H1 (cell line): ENCODE measurements at regions not wholly inside any gene's neighbourhood (a gene's known extent, or its start where the extent isn't known, plus 50 kb on each side); places are given as distances from the start of the nearest gene placed in this dataset.

ENCODE experiments used
- CTCF ChIA-PET: fragments of 300-600 bp; sonication (Branson Sonifier 250); formaldehyde crosslinking; loops from one replicate; lab custom pipeline; 2021; ENCODE audit not compliant: partially characterized antibody; lab: Charles Lee
- POLR2A ChIA-PET: fragments of 300-600 bp; sonication (Branson Sonifier 250); formaldehyde crosslinking; loops from one replicate; lab custom pipeline; 2021; ENCODE audit warnings: inconsistent platforms; ENCODE audit not compliant: partially characterized antibody; lab: Charles Lee
- DNase-seq, 2 experiments: peaks; one replicate each; pipeline versions ENCODE4 v3.0.0 to v3.0.0-alpha.2; 2010 to 2022; ENCODE audit warnings: low spot score in 2 of 2, low read depth in 1 of 2, mixed read lengths in 1 of 2
- FAIRE-seq: peaks from 2 replicates; lab custom pipeline; 2011; peaks lifted over from hg19 to GRCh38; lab: Jason Lieb, UNC
- H2AFZ ChIP-seq: 2 replicates; pipeline ENCODE4 v1.8.1; 2012; ENCODE audit warnings: low read length, inconsistent platforms
- H2AK5ac ChIP-seq: 2 replicates; pipeline ENCODE4 v1.6.1; 2013; ENCODE audit warnings: low read depth, low read length
- H2BK120ac ChIP-seq: replicated peaks from 2 replicates; pipeline ENCODE3; 2013; ENCODE audit warnings: low read depth, low read length, inconsistent platforms
- H2BK12ac ChIP-seq: 2 replicates; pipeline ENCODE4 v1.6.1; 2013; ENCODE audit warnings: low read depth, low read length
- H2BK15ac ChIP-seq: 2 replicates; pipeline ENCODE4 v1.6.1; 2013; ENCODE audit warnings: low read length
- H2BK20ac ChIP-seq: 2 replicates; pipeline ENCODE4 v1.6.1; 2013; ENCODE audit warnings: low read length
- H2BK5ac ChIP-seq: 2 replicates; pipeline ENCODE4 v1.6.1; 2013; ENCODE audit warnings: low read depth, low read length
- H3K14ac ChIP-seq: 2 replicates; pipeline ENCODE4 v1.6.1; 2013; ENCODE audit warnings: inconsistent platforms; ENCODE audit not compliant: insufficient read length
- H3K18ac ChIP-seq: 2 replicates; pipeline ENCODE4 v1.6.1; 2013; ENCODE audit warnings: low read length; ENCODE audit errors: extremely low read depth
- H3K23ac ChIP-seq: 2 replicates; pipeline ENCODE4 v1.6.1; 2013; ENCODE audit warnings: inconsistent platforms; ENCODE audit not compliant: insufficient read length
- H3K23me2 ChIP-seq: 2 replicates; pipeline ENCODE4 v1.6.1; 2013; ENCODE audit warnings: low read depth, low read length
- H3K27ac ChIP-seq: 2 replicates; pipeline ENCODE4 v1.6.1; 2011; ENCODE audit warnings: low read depth, low read length, inconsistent platforms
- H3K27me3 ChIP-seq, 4 experiments: replicated peaks in 1 of 4; 1 replicate in 1 of 4; 2 replicates in 3 of 4; pipeline versions ENCODE4 v1.6.1 to v1.8.1; 2011 to 2013; ENCODE audit warnings: low read length in 3 of 4, mild to moderate bottlenecking in 3 of 4, inconsistent platforms in 2 of 4, mixed read lengths in 2 of 4, moderate library complexity in 1 of 4; ENCODE audit not compliant: control insufficient read depth in 3 of 4, insufficient read depth in 3 of 4; ENCODE audit errors: extremely low read depth in 1 of 4
- H3K36me3 ChIP-seq, 4 experiments: 2 replicates each; pipeline versions ENCODE4 v1.6.1 to v1.8.1; 2011 to 2013; ENCODE audit warnings: mild to moderate bottlenecking in 4 of 4, low read length in 3 of 4, moderate library complexity in 2 of 4, control low read depth in 1 of 4, inconsistent platforms in 1 of 4; ENCODE audit not compliant: insufficient read depth in 4 of 4, control insufficient read depth in 2 of 4
- H3K4ac ChIP-seq: replicated peaks from 2 replicates; pipeline ENCODE3; 2013; ENCODE audit warnings: low read length, low read depth, mixed read lengths, inconsistent platforms; ENCODE audit not compliant: insufficient read length
- H3K4me1 ChIP-seq, 4 experiments: replicated peaks in 1 of 4; 1 replicate in 1 of 4; 2 replicates in 3 of 4; pipeline versions ENCODE4 v1.6.1 to v1.8.1; 2011 to 2013; ENCODE audit warnings: low read length in 3 of 4, inconsistent platforms in 2 of 4, mixed read lengths in 1 of 4; ENCODE audit not compliant: insufficient read depth in 4 of 4, control insufficient read depth in 3 of 4
- H3K4me2 ChIP-seq, 2 experiments: 2 replicates each; pipeline versions ENCODE4 v1.6.1 to v1.8.1; 2011 to 2013; ENCODE audit warnings: low read depth in 2 of 2, low read length in 2 of 2, control low read depth in 1 of 2, inconsistent platforms in 1 of 2, mild to moderate bottlenecking in 1 of 2; ENCODE audit not compliant: insufficient read depth in 1 of 2
- H3K4me3 ChIP-seq, 4 experiments: fragments of 200-600, 300-600 bp in 1 of 4; sonication (generic), shearing (Covaris generic), sonication (Bioruptor Twin) in 1 of 4; 2 replicates each; pipeline versions ENCODE4 v1.5.1 to v1.8.1; 2011 to 2016; ENCODE audit warnings: low read length in 4 of 4, low read depth in 3 of 4, control low read depth in 2 of 4, inconsistent platforms in 2 of 4, mild to moderate bottlenecking in 2 of 4, mixed read lengths in 1 of 4, moderate library complexity in 1 of 4; ENCODE audit not compliant: insufficient read depth in 2 of 4; ENCODE audit errors: extremely low read depth in 1 of 4
- H3K56ac ChIP-seq: replicated peaks from 2 replicates; pipeline ENCODE3; 2013; ENCODE audit warnings: low read depth, mild to moderate bottlenecking, mixed read lengths, low read length, inconsistent platforms; ENCODE audit not compliant: insufficient read length
- H3K79me1 ChIP-seq: 2 replicates; pipeline ENCODE4 v1.6.1; 2013; ENCODE audit warnings: low read depth, low read length, control low read depth
- H3K79me2 ChIP-seq, 2 experiments: 2 replicates each; pipeline versions ENCODE4 v1.6.1 to v1.8.1; 2012 to 2013; ENCODE audit warnings: low read length in 2 of 2, mild to moderate bottlenecking in 2 of 2, inconsistent platforms in 1 of 2; ENCODE audit not compliant: insufficient read depth in 2 of 2, control insufficient read depth in 1 of 2
- H3K9ac ChIP-seq, 4 experiments: replicated peaks in 1 of 4; 1 replicate in 1 of 4; 2 replicates in 3 of 4; pipeline versions ENCODE4 v1.6.1 to v1.8.1; 2011 to 2013; ENCODE audit warnings: low read depth in 3 of 4, low read length in 3 of 4, control low read depth in 2 of 4, mild to moderate bottlenecking in 2 of 4, moderate library complexity in 2 of 4, inconsistent platforms in 1 of 4; ENCODE audit errors: extremely low read depth in 1 of 4
- H3K9me3 ChIP-seq, 2 experiments: 2 replicates each; pipeline versions ENCODE4 v1.6.1 to v1.8.1; 2012 to 2013; ENCODE audit warnings: mild to moderate bottlenecking in 2 of 2, moderate library complexity in 2 of 2, control low read depth in 1 of 2, inconsistent platforms in 1 of 2, low read depth in 1 of 2, low read length in 1 of 2, mixed read lengths in 1 of 2; ENCODE audit not compliant: insufficient read depth in 2 of 2
- H4K20me1 ChIP-seq, 2 experiments: replicated peaks in 1 of 2; 2 replicates each; pipeline versions ENCODE3 to v1.8.1; 2011 to 2013; ENCODE audit warnings: inconsistent platforms in 2 of 2, low read length in 2 of 2, mild to moderate bottlenecking in 1 of 2; ENCODE audit not compliant: insufficient read depth in 2 of 2, control insufficient read depth in 1 of 2
- H4K5ac ChIP-seq: 2 replicates; pipeline ENCODE4 v1.6.1; 2013; ENCODE audit warnings: low read length, low read depth, mixed read lengths, inconsistent platforms; ENCODE audit not compliant: insufficient read length
- H4K8ac ChIP-seq: 2 replicates; pipeline ENCODE4 v1.8.0; 2013; ENCODE audit warnings: mild to moderate bottlenecking, moderate library complexity, low read length, inconsistent platforms; ENCODE audit not compliant: insufficient read depth; ENCODE audit errors: extremely low read depth
- H4K91ac ChIP-seq: replicated peaks from 2 replicates; pipeline ENCODE3; 2013; ENCODE audit warnings: low read length, mixed read lengths, inconsistent platforms; ENCODE audit not compliant: insufficient read length
- BACH1 ChIP-seq: IDR thresholded peaks from 2 replicates; pipeline ENCODE4 v1.6.1; 2012; ENCODE audit warnings: low read length, improper control_type of control experiment
- BCL11A ChIP-seq, 2 experiments: IDR thresholded peaks; one replicate each; pipeline ENCODE4 v1.6.1; 2011; ENCODE audit warnings: low read depth in 2 of 2, low read length in 2 of 2, mild to moderate bottlenecking in 2 of 2
- CBX8 ChIP-seq: fragments of 300-800, 300-1000 bp; sonication (generic); IDR thresholded peaks from 2 replicates; pipeline ENCODE4 v1.7.1; 2016; ENCODE audit warnings: low read depth, low read length, borderline replicate concordance
- EZH2 ChIP-seq: fragments of 200-600 bp; sonication (generic); IDR thresholded peaks from 2 replicates; pipeline ENCODE4 v1.7.1; 2012; ENCODE audit warnings: low read depth, mild to moderate bottlenecking, moderate library complexity, low read length, inconsistent platforms; ENCODE audit not compliant: severe bottlenecking
- GTF2F1 ChIP-seq: IDR thresholded peaks from 2 replicates; pipeline ENCODE4 v1.6.1; 2012; ENCODE audit warnings: low read depth, low read length, improper control_type of control experiment, borderline replicate concordance
- JUN ChIP-seq: IDR thresholded peaks from 2 replicates; pipeline ENCODE4 v1.6.1; 2011; ENCODE audit warnings: low read depth, mild to moderate bottlenecking, improper control_type of control experiment, low read length
- JUND ChIP-seq: IDR thresholded peaks from 2 replicates; pipeline ENCODE4 v1.6.1; 2011; ENCODE audit warnings: mild to moderate bottlenecking, improper control_type of control experiment, low read length
- KDM1A ChIP-seq: fragments of 200-600, 300-600 bp; sonication (generic); IDR thresholded peaks from 2 replicates; pipeline ENCODE4 v1.7.1; 2016; ENCODE audit warnings: mild to moderate bottlenecking, low read length, borderline replicate concordance
- MAFK ChIP-seq: IDR thresholded peaks from 2 replicates; pipeline ENCODE4 v1.6.1; 2012; ENCODE audit warnings: low read depth, mild to moderate bottlenecking, improper control_type of control experiment, low read length
- NANOG ChIP-seq: IDR thresholded peaks from 2 replicates; pipeline ENCODE4 v1.6.1; 2011; ENCODE audit warnings: low read length, low read depth, mild to moderate bottlenecking, inconsistent platforms; ENCODE audit not compliant: insufficient read depth, poor library complexity, severe bottlenecking
- RFX5 ChIP-seq: IDR thresholded peaks from 2 replicates; pipeline ENCODE4 v1.6.1; 2011; ENCODE audit warnings: low read depth, low read length, improper control_type of control experiment, borderline replicate concordance
- RNF2 ChIP-seq: fragments of 200-900, 300-1000 bp; sonication (generic); IDR thresholded peaks from 2 replicates; pipeline ENCODE4 v1.7.1; 2016; ENCODE audit warnings: borderline replicate concordance, low read depth, mild to moderate bottlenecking, antibody characterized with exemption, low read length; ENCODE audit not compliant: poor library complexity, severe bottlenecking; ENCODE audit errors: missing control alignments
- RXRA ChIP-seq: IDR thresholded peaks from 2 replicates; pipeline ENCODE4 v1.6.1; 2011; ENCODE audit warnings: low read depth, mild to moderate bottlenecking, low read length, moderate library complexity; ENCODE audit not compliant: insufficient read depth
- SRF ChIP-seq: IDR thresholded peaks from 2 replicates; pipeline ENCODE4 v1.6.1; 2011; ENCODE audit warnings: mild to moderate bottlenecking, low read depth, low read length, moderate library complexity
- ZNF274 ChIP-seq: IDR thresholded peaks from 2 replicates; pipeline ENCODE4 v1.7.0; 2012; ENCODE audit warnings: low read length, borderline replicate concordance; ENCODE audit errors: extremely low read depth
- TF ChIP-seq, protein P1 (sequence below): IDR thresholded peaks from 2 replicates; pipeline ENCODE4 v1.6.1; 2012; ENCODE audit warnings: inconsistent platforms

DNA sequence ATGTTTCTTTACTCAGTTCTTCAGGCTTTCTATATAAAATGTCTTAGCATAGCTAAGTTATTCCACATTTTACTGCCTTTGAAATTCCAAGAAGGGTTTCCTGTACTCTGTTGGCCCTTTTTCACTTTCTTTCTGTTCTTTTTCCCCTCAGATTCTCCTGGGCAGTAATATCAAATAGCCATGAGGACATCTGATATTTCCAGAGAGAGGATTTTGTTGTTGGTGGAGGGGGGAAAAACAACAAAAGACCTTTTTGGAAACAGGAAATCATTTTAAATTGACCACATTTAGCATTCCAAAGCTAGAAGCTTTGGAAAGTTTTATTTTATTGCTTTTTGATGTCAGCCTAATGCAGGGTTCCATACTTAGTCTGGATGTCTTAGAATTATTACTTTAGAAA lies 445.4 kb downstream of the GJA1 start:
- Histone ChIP-seq H3K23ac (no peak overlapping the region), H2BK20ac (no peak overlapping the region), H4K5ac (no peak overlapping the region), H3K9me3 (no peaks in the 10 kb centered on the region), H3K4me3 (no peak overlapping the region), H3K18ac (no peak overlapping the region), H2BK5ac (no peak overlapping the region), H2AFZ (no peak overlapping the region), H2AK5ac (no peak overlapping the region), H4K20me1 (no peaks in the 10 kb centered on the region), H3K4ac (no peak overlapping the region), H3K79me1 (no peaks in the 10 kb centered on the region), H3K27me3 (no peaks in the 10 kb centered on the region), H4K91ac (no peak overlapping the region), H3K79me2 (no peaks in the 10 kb centered on the region), H2BK15ac (no peak overlapping the region), H2BK120ac (no peak overlapping the region), H3K23me2 (no peaks in the 10 kb centered on the region), H3K36me3 (no peaks in the 10 kb centered on the region), H3K14ac (no peak overlapping the region), H2BK12ac (no peak overlapping the region), H3K4me2 (no peak overlapping the region), H3K56ac (no peak overlapping the region), H3K27ac (no peak overlapping the region), H3K9ac (no peak overlapping the region), H4K8ac (no peak overlapping the region), H3K4me1 (no peaks in the 10 kb centered on the region)
- no peak for FAIRE-seq
- CTCF ChIA-PET = no interaction called here
- DNase-seq = no peak
- POLR2A ChIA-PET = no interaction called here
- no peak for TF ChIP-seq RFX5
- TF ChIP-seq, protein P1, sequence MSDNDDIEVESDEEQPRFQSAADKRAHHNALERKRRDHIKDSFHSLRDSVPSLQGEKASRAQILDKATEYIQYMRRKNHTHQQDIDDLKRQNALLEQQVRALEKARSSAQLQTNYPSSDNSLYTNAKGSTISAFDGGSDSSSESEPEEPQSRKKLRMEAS = no peak
- TF ChIP-seq JUND = no peak
- TF ChIP-seq RNF2 = no peak
- TF ChIP-seq BCL11A (IDR thresholded peaks at IDR 0.05; ENCODE audit: low read depth in 2 of 2, low read length in 2 of 2) = no peak
- TF ChIP-seq KDM1A = no peak
- TF ChIP-seq SRF = no peak
- no peak for TF ChIP-seq NANOG
- no peak for TF ChIP-seq MAFK
- no peak for TF ChIP-seq GTF2F1
- TF ChIP-seq CBX8 = no peak
- no peak for TF ChIP-seq BACH1
- no peak for TF ChIP-seq RXRA
- TF ChIP-seq EZH2 = no peak
- no peak for TF ChIP-seq JUN
- TF ChIP-seq ZNF274 = no peak
